ENCODE measurements at regions not wholly inside any gene's neighbourhood (a gene's known extent, or its start where the extent isn't known, plus 50 kb on each side); places are given as distances from the start of the nearest gene placed in this dataset.

- TF ChIP-seq YY1 (IDR thresholded peaks at IDR 0.05; ENCODE audit: insufficient read depth, insufficient read length) (no peak), ZNF274 (IDR thresholded peaks at IDR 0.05; ENCODE audit: low read depth, low read length) (no peak), SUZ12 (IDR thresholded peaks at IDR 0.05; ENCODE audit: extremely low read depth, insufficient read depth, insufficient read length) (no peak)
These were observed 281.7 kb downstream of the DUSP6 start for GRCh38 chr12:89070603-89071002.
